HG03469 (cell line): ENCODE measurements at regions not wholly inside any gene's neighbourhood (a gene's known extent, or its start where the extent isn't known, plus 50 kb on each side); places are given as distances from the start of the nearest gene placed in this dataset.
A peak's percentile ranks its signal among the peaks of the same experiment; 100 is the strongest.
"Not testable (repeated sequence)": the region's sequence is repeated elsewhere in the genome, so short reads cannot be mapped to it uniquely, and the experiment has no call there.

ENCODE experiments used
- ATAC-seq: cut with Tn5 transposase; IDR thresholded peaks from one replicate; pipeline ENCODE4 v1.9.1; 2021; ENCODE audit warnings: mild to moderate bottlenecking, moderate library complexity, moderate number of reproducible peaks; ENCODE audit not compliant: unreplicated experiment

- ATAC-seq, result not testable (repeated sequence)
Measured at GRCh38 chr1:173394813-173395212, 82.3 kb upstream of the PRDX6 start.

GRCh38 chr1:173395762-173396161 lies 81.4 kb upstream of the PRDX6 start:
- ATAC-seq, result no peak

GRCh38 chr1:173400387-173400995 lies 76.6 kb upstream of the PRDX6 start:
- ATAC-seq, result no peak

- no peak for ATAC-seq
Measured at GRCh38 chr1:173403996-173404395, 73.1 kb upstream of the PRDX6 start.

GRCh38 chr1:173405281-173405680 lies 71.9 kb upstream of the PRDX6 start:
- no peak for ATAC-seq

GRCh38 chr1:173405834-173406233 lies 71.3 kb upstream of the PRDX6 start:
- no peak for ATAC-seq

GRCh38 chr1:173406783-173407230 lies 70.3 kb upstream of the PRDX6 start:
- ATAC-seq, result no peak

- ATAC-seq, result no peak
Measured at GRCh38 chr1:173407846-173408245, 69.3 kb upstream of the PRDX6 start.

GRCh38 chr1:173408886-173409285 lies 68.2 kb upstream of the PRDX6 start:
- ATAC-seq, result no peak

GRCh38 chr1:173409613-173410012 lies 67.5 kb upstream of the PRDX6 start:
- no peak for ATAC-seq

- no peak for ATAC-seq
Measured at GRCh38 chr1:173410133-173410793, 66.9 kb upstream of the PRDX6 start.

GRCh38 chr1:173410794-173411236 lies 66.3 kb upstream of the PRDX6 start:
- ATAC-seq, result peak; percentile 27

- ATAC-seq, result no peak
Measured at GRCh38 chr1:173411835-173412742, 65.0 kb upstream of the PRDX6 start.

GRCh38 chr1:173413271-173413707 lies 63.8 kb upstream of the PRDX6 start:
- ATAC-seq, result no peak

- peak; percentile 27 for ATAC-seq
Measured at GRCh38 chr1:173414136-173414535, 63.0 kb upstream of the PRDX6 start.

- no peak for ATAC-seq
Measured at GRCh38 chr1:173414539-173415226, 62.5 kb upstream of the PRDX6 start.

- ATAC-seq, result no peak
Measured at GRCh38 chr1:173415490-173415889, 61.6 kb upstream of the PRDX6 start.

- no peak for ATAC-seq
Measured at GRCh38 chr1:173415905-173416450, 61.2 kb upstream of the PRDX6 start.

GRCh38 chr1:173417563-173417962 lies 59.6 kb upstream of the PRDX6 start:
- no peak for ATAC-seq

- ATAC-seq, result no peak
Measured at GRCh38 chr1:173418107-173418985, 58.8 kb upstream of the PRDX6 start.
